ENCODE measurements at regions not wholly inside any gene's neighbourhood (a gene's known extent, or its start where the extent isn't known, plus 50 kb on each side); places are given as distances from the start of the nearest gene placed in this dataset.

- H3K27me3 ChIP-seq, result no peaks in the 10 kb centered on the region
- no peaks in the 10 kb centered on the region for H3K36me3 ChIP-seq
- intact Hi-C loops (cut with DNase I), result no loop called here
- no peak for TF ChIP-seq POLR2A (IDR thresholded peaks at IDR 0.05)
- no peak for TF ChIP-seq CTCF (IDR thresholded peaks at IDR 0.05)
- H3K4me3 ChIP-seq, result no peak overlapping the region
- ATAC-seq, result no peak
- H3K9me3 ChIP-seq, result no peaks in the 10 kb centered on the region
- H3K27ac ChIP-seq, result no peak overlapping the region
- WGBS, 4 donors, result 91 to 98% (median 92%) methylated on average over 4 of the region's 4 CpGs
- no peaks in the 10 kb centered on the region for H3K4me1 ChIP-seq
- DNase-seq, result no peak
Observed at GRCh38 chr5:57720656-57721055, 238.0 kb upstream of the ACTBL2 start.

GRCh38 chr5:57719216-57719615 lies 236.6 kb upstream of the ACTBL2 start:
- Histone ChIP-seq H3K4me3 (no peak overlapping the region), H3K9me3 (no peaks in the 10 kb centered on the region), H3K27me3 (no peaks in the 10 kb centered on the region), H3K4me1 (no peaks in the 10 kb centered on the region), H3K27ac (no peak overlapping the region), H3K36me3 (no peaks in the 10 kb centered on the region)
- ATAC-seq, result no peak
- no peak for TF ChIP-seq POLR2A (IDR thresholded peaks at IDR 0.05)
- no peak for TF ChIP-seq CTCF (IDR thresholded peaks at IDR 0.05)
- DNase-seq, result no peak
- intact Hi-C loops (cut with DNase I), result no loop called here
- 67 to 78% (median 76%) methylated on average over 1 of the region's 1 CpG for WGBS, 4 donors

GRCh38 chr5:57718155-57718554 lies 235.5 kb upstream of the ACTBL2 start:
- 47 to 49% (median 48%) methylated on average over 2 of the region's 2 CpGs for WGBS, 4 donors
- no peaks in the 10 kb centered on the region for H3K36me3 ChIP-seq
- H3K4me3 ChIP-seq, result no peak overlapping the region
- intact Hi-C loops (cut with DNase I), result no loop called here
- no peak for TF ChIP-seq POLR2A (IDR thresholded peaks at IDR 0.05)
- no peak for TF ChIP-seq CTCF (IDR thresholded peaks at IDR 0.05)
- H3K4me1 ChIP-seq, result no peaks in the 10 kb centered on the region
- DNase-seq (no peak), ATAC-seq (no peak)
- H3K27ac ChIP-seq, result no peak overlapping the region
- peaks cover 0 to 4% (median 0%) of the 10 kb centered on the region in 12 donors for H3K9me3 ChIP-seq
- no peaks in the 10 kb centered on the region for H3K27me3 ChIP-seq

GRCh38 chr5:57717555-57717954 lies 234.9 kb upstream of the ACTBL2 start:
- ATAC-seq, result no peak
- Histone ChIP-seq H3K27ac (no peak overlapping the region), H3K27me3 (no peaks in the 10 kb centered on the region), H3K4me1 (no peaks in the 10 kb centered on the region), H3K4me3 (no peak overlapping the region), H3K9me3 (peaks cover 0 to 4% (median 0%) of the 10 kb centered on the region in 12 donors), H3K36me3 (no peaks in the 10 kb centered on the region)
- 66 to 94% (median 71%) methylated on average over 4 of the region's 4 CpGs for WGBS, 4 donors
- TF ChIP-seq CTCF (IDR thresholded peaks at IDR 0.05), result no peak
- no peak for TF ChIP-seq POLR2A (IDR thresholded peaks at IDR 0.05)
- intact Hi-C loops (cut with DNase I), result no loop called here
- DNase-seq, result no peak
